Lung microvascular endothelial cell (primary cell): ENCODE measurements at regions not wholly inside any gene's neighbourhood (a gene's known extent, or its start where the extent isn't known, plus 50 kb on each side); places are given as distances from the start of the nearest gene placed in this dataset.

Source experiments
- DNase-seq, 2 donors: peaks; one replicate each; pipeline versions ENCODE4 v3.0.0 to v3.0.0-alpha.2; 2010; ENCODE audit warnings: low read depth in 2 of 2

- no peak for DNase-seq
Measured at GRCh38 chr10:27599546-27599945, 95.4 kb downstream of the RAB18 start.

DNA sequence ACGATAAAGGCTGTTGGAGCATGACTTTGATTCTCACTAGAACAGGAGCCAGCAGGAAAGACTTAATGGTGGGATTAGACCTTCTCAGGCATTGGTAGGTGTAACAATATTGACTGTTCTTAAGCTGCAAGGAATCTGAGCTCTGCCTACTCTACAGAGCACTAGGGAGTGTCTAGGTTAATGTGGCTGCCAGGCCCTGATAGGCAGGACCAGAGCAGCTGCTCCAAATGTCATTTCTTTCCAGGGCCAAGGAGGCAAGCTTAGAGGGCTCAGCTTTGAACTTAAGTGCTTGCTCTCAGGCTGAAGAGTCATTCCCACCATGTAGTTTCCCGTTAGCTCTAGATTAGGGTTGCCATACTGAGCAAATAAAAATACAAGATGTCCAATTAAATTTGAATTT lies 96.8 kb downstream of the RAB18 start:
- no peak for DNase-seq

GRCh38 chr10:27601503-27601902 lies 97.4 kb downstream of the RAB18 start:
- no peak for DNase-seq

- no peak for DNase-seq
Measured at GRCh38 chr10:27601946-27602538, 97.9 kb downstream of the RAB18 start.

- DNase-seq: no peak
Measured at GRCh38 chr10:27603104-27603503, 99.0 kb downstream of the RAB18 start.

DNA sequence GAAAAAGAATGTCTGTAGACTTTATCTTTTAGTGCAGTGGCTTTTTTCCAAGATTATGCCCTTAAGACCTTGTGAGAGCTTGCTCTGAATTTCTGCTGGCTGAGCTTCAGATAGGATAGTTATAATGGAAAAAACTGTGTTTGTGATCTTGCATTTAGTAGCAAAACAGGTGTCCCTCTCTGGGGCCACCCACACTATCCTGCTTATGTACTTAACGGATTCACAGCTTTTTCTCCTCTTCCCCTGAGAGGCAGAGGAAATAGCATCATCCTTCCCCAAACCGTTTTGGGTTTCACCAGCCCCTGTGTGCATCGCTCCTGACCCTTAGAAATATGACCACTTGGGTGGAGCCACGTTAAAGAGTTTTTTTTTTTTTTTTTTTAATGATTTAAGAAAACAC lies 101.2 kb downstream of the RAB18 start:
- no peak for DNase-seq

DNA sequence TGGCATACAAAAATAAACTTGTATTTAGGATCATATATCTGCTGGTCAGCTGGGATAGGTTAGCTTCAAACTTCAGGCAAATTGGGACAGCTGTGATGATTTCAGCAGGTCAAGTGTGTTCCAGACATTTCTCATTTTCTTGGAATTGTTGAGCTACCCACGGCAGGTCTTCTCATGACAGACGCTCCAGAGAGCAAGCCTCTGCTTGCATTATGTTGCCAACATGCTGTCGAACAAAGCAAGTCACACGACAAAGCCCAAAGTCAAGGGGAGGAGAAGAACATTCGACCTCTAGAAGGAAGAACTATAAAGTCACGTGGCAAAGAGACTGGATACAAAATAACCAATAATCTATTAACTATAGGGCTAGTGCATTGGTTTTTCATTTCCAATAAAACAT lies 103.5 kb downstream of the RAB18 start:
- no peak for DNase-seq

DNA sequence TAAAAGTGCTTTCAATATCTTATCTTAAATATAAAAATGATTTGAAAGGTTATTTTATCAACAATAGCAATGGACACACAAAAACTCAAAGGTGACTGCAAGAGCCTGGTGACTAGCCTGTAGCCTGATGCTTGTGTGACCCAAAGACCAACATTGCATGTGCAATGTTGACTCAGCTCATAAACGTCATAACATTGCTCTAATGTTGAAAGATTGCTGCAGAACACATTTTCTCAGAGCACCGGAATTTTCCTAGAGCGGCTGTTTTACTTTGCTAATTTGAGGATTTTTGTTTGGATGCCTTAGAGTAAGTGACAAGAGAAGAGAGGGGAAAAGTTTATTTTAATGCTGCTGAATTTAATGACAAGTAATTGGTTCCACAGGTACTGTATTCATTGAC lies 107.1 kb downstream of the RAB18 start:
- no peak for DNase-seq

DNA sequence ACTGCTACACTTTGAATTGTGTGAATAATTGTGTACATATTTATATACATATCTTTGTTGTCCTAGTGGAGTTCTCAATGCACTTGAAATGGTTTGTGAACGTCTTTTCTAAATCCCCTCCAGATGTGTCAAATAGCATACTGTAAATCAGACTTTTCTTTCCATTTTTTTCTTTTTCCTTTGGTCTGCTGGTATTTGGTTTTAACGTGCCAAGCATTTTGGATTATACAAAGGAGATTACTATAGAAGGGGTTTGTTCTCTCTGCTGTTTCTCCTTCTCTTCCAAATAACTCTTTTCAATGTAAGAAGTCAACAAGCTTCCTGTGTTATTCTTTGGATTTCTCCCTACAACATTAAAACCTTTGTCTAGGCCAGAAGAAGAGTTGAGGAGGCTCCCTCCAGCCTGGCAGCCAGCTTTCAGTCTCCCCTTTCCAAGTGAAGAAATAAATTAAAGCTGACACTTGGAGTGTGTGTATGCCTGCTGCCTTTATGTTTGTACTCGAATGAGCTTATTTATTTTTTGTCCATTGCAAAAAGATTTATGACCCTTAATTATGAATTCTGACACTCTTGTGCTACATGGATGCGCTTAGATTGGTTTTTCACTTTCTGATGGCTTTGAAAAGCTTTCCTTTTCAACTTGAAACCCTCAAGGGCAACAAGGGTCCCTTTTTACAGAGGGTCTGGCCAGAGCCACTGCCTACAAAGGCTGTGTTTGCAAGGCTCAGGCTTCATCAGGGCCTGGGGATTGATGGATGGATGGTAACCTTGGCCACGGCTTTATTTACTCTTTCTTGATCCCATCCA lies 107.8 kb downstream of the RAB18 start:
- no peak for DNase-seq

DNA sequence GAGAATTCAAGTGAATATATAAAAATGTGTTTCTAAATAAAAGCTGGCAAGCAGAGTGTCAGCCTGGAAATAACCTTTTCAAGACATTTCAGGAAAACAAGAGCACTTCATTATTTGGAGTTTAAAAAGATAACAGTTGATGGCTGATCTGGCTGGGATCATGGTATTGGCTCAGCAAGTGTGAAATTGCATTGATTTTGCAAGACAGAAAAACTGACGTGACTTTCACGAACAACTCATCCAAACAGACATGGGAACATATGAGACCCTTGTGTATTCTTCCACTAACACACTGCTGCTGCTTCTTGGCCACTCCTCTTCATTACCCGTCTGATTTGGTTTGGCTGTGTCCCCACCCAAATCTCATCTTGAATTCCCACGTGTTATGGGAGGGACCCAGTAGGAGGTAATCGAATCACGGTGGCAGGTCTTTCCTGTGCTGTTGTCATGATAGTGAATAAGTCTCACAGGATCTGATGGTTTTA lies 108.5 kb downstream of the RAB18 start:
- DNase-seq: no peak

DNA sequence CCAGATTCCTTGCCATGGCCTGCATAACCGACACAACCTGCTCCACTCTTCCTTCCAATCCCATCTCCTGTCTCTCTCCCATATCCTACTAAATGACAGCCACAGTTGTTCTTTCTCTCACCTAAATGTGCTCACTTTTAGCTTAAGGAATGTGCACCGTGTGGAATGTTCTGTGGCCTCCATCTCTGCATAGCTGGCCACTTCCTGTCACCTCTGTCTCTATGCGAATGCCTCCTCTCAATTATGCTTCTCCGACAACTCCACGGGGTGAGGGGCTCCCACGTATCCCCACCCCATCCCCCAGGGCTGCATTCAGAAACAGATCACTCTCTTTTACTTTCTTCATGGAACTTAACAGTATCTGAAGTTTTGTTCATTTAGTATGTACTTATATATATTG lies 110.7 kb downstream of the RAB18 start:
- DNase-seq: no peak

DNA sequence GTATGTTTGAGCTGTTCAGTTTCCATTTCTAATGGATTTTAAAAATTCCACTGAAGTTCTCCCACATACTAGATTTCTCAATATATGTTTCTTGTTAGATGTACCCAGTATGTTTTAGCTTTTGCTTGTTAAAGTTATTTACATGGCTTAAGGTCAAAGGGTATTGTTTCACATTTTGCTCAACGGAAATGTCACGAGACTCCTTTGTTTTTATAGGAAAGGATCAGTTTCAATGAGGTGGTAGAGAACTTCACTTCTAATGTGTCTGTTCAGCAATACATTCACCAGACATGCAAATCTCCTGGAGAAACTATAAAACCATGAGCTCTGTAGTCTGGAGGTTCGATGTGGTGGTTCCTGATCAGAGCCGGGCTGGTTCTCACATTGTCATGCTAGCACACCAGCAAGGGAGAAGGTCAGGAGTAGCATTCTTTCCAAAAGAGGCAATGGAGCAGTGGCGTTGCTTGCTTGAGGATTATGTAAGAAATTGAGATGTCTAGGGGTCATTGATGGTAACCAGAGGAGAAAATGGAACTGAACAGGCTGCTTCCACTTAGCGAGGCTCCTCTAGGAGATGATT lies 114.0 kb downstream of the RAB18 start:
- DNase-seq: peak in 1 of 2 donors; percentile 9

DNA sequence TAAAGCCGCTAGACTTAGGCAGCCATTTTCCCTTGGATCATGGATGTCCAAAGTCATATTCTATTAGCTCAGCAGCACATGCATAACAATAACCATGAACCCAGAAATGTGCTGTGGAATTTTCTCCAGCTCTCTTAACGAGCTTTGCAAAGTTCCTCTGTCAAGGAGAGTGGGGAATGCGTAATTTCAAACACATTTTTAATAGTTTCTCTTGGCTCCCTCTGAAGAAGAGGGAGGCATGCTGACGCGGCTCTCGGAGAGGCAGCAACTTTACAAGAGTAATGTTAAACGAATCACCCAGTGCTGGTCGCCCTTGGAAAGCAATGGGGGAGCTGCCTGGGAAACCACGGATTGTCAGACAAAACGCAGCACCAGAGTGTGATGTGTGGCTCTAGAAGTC lies 114.8 kb downstream of the RAB18 start:
- DNase-seq: no peak

DNA sequence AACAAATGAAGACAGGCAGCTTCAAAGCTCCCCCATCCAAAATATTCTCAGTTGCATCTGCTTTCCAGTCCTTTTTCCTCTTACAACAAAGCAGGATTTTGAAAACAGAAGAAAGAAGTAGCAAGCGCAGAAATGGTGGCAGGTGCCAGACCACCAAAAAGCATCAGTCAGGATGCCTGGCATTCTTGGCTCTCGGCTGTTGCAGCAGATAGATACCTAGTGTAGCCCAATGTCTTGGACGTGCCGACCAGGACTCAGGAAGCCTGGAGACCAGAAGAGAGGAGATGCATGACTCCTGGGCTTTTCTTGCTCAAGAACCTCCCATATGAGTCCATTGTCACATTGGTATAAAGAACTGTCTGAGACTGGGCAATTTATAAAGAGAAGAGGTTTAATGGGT lies 115.2 kb downstream of the RAB18 start:
- no peak for DNase-seq

DNA sequence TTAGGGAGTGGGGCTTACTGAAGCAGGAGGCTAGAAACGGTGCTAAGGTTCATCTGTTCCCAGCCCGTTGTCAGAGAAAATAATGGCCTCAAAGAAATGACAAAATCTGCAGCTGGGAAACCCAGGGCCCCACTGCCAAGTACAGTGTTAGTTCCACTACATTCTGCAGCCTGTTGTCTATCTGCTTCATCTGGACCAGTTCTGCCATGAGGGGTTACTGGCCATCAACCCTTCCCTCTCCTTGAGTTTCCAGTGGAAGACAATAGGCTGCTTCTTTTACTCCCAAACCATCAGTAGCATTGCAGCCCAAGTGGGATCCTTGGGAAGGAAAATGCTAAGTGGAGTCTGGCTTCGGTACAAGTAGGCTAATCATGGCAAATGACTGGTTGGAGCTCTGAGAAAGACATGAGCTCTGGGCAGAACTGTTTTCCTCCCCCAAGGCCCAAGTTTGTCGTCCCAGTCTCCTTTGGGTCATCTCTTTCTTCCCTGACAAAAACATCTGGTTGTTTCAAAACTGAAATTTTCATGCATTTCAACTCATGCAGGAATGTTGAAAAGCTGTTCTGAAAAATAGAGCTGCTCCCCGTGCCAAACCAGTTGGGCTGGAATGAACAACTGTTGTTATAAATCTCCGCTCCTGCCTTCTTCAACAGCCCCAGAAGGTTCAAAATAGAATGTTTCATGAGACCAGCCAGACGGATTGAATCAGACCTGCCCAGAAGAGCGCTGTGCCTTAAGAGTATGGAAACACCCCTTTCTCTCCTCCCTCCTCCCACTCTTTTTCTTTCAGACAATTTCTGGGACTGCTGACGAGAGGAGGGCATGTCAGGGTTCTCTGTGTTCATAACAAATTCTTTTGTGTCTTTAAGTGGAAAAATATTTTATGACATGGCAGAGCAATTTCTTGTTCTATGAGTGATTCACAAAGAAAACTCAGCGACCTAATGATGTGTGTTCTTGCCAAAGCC lies 116.6 kb downstream of the RAB18 start:
- DNase-seq: no peak

DNA sequence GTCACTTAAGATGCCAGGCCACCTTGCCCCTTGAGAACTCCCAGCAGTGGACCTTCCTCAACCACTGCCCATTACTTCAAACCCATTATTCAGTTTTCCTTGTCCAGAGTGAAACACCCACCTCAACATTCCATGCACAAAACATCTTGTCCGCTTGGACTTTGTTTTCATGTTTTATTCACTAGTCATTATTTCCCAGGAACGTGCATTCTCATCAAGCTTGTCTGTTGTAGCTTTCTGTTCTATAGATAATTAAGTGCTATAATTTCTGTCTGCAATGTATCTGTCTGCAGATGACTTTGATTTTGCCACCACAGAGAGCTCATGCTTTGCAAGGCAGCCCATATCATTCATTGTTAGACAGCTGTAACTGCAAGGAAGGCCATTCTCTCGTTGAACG lies 117.4 kb downstream of the RAB18 start:
- DNase-seq: no peak

DNA sequence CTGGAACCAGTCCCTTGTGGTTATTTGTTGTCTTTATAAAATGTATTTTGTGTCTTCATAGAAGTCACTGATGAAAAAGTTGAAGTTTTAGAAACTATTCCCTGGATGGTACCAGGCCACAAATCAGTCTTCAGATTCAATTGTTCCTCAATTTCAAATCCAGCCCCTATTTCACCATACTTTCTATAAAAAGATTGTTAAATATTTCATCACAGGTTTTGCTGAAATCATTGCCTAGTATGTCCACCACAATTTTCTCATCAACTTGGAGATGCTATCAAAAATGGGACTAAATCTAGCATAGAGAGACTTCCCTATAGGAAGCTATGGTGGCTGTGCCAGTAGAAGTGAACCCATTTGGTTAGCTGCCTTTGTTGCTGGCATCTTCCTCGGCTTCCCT lies 118.5 kb downstream of the RAB18 start:
- no peak for DNase-seq
